CD4-positive, alpha-beta T cell (primary cell): ENCODE measurements at regions not wholly inside any gene's neighbourhood (a gene's known extent, or its start where the extent isn't known, plus 50 kb on each side); places are given as distances from the start of the nearest gene placed in this dataset.

Experiments used
- ATAC-seq: fragments of 200-7000 bp; cut with Tn5 transposase; one replicate; pipeline ENCODE4 v1.10.0; 2022; ENCODE audit warnings: mild to moderate bottlenecking; ENCODE audit not compliant: poor library complexity
- CTCF ChIA-PET: fragments of 350-600 bp; sonication (Branson Sonifier 250); formaldehyde crosslinking; loops from one replicate; lab custom pipeline; 2021; ENCODE audit warnings: antibody characterized with exemption, inconsistent platforms; lab: Charles Lee
- POLR2A ChIA-PET: fragments of 350-600 bp; sonication (Branson Sonifier 250); formaldehyde crosslinking; loops from one replicate; lab custom pipeline; 2021; ENCODE audit warnings: antibody characterized with exemption, inconsistent platforms; lab: Charles Lee
- DNase-seq, 14 experiments: peaks; one replicate each; pipeline ENCODE4 v3.0.0-alpha.2; 2013 to 2020; ENCODE audit warnings: mixed read lengths in 2 of 14
- H3K27ac ChIP-seq, 2 donors: one replicate each; pipeline versions ENCODE4 v1.5.1 to v1.7.0; 2013; ENCODE audit warnings: low read length in 2 of 2, low read depth in 1 of 2, mild to moderate bottlenecking in 1 of 2
- H3K27me3 ChIP-seq, 2 experiments: 1 replicate in 1 of 2; 2 replicates in 1 of 2; pipeline versions ENCODE4 v1.6.1 to v1.7.0; 2013; ENCODE audit warnings: low read length in 2 of 2, control low read depth in 1 of 2, mild to moderate bottlenecking in 1 of 2, moderate library complexity in 1 of 2; ENCODE audit not compliant: insufficient read depth in 2 of 2, control insufficient read depth in 1 of 2
- H3K36me3 ChIP-seq: one replicate; pipeline ENCODE4 v1.6.1; 2013; ENCODE audit warnings: low read length, control low read depth; ENCODE audit not compliant: insufficient read depth
- H3K4me1 ChIP-seq: one replicate; pipeline ENCODE4 v1.6.1; 2013; ENCODE audit warnings: low read length, control low read depth; ENCODE audit not compliant: insufficient read depth
- H3K4me3 ChIP-seq: one replicate; pipeline ENCODE4 v1.5.1; 2013; ENCODE audit warnings: mild to moderate bottlenecking, low read length, moderate library complexity
- H3K9me3 ChIP-seq, 2 experiments: 1 replicate in 1 of 2; 2 replicates in 1 of 2; pipeline versions ENCODE4 v1.6.1 to v1.7.0; 2013; ENCODE audit warnings: low read length in 2 of 2, mild to moderate bottlenecking in 2 of 2, control low read depth in 1 of 2, moderate library complexity in 1 of 2; ENCODE audit not compliant: control insufficient read depth in 1 of 2, insufficient read depth in 1 of 2
- H3K27ac Mint-ChIP-seq: one replicate; pipeline ENCODE4 v1.8.0; 2020; ENCODE audit warnings: mixed read lengths
- H3K27me3 Mint-ChIP-seq: one replicate; pipeline ENCODE4 v1.8.0; 2021; ENCODE audit warnings: mixed read lengths
- H3K36me3 Mint-ChIP-seq: one replicate; pipeline ENCODE4 v1.8.0; 2021; ENCODE audit warnings: low read depth, mixed read lengths
- H3K4me1 Mint-ChIP-seq: one replicate; pipeline ENCODE4 v1.8.0; 2021; ENCODE audit warnings: low read depth, mixed read lengths
- H3K4me3 Mint-ChIP-seq: one replicate; pipeline ENCODE4 v1.8.0; 2020; ENCODE audit warnings: mild to moderate bottlenecking, mixed read lengths
- H3K9me3 Mint-ChIP-seq: one replicate; pipeline ENCODE4 v1.8.0; 2020; ENCODE audit warnings: mixed read lengths
- intact Hi-C, 2 experiments: fragments of 100-400 bp; cut with DNase I in 1 of 2; cut with micrococcal nuclease in 1 of 2; formaldehyde crosslinking; loops; one replicate each; pipeline versions ENCODE4 v1.15.1 to v1.9.0; 2023 to 2025; cut with DNase I, micrococcal nuclease
- TF ChIP-seq, protein P1 (sequence below): fragments of 200-600 bp; IDR thresholded peaks from one replicate; pipeline ENCODE4 v1.8.0; 2022; ENCODE audit warnings: antibody characterized with exemption, mild to moderate bottlenecking

DNA sequence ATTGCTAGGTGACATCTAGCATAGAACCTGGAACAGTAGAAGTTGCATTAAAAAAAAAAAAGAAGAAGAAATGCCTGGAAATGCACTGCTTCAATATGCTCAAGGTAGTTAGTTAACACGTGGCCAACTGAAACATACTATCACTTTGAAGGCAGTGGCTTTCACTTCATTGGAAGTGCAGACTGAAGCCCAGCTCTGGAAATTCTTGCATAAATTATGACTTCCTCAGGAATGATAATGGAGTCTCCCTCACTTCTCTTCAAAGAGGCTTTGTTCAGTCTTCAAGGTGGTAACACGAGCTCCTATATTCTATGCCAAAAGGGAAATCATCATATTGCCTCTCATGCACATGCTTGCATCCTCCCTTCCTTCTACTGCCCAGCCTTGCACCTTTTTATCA, 715.9 kb upstream of the API5 start:
- Histone ChIP-seq H3K36me3 (no peaks in the 10 kb centered on the region), H3K9me3 (no peaks in the 10 kb centered on the region), H3K27me3 (no peaks in the 10 kb centered on the region), H3K4me3 (no peak overlapping the region), H3K27ac (no peak overlapping the region), H3K4me1 (no peaks in the 10 kb centered on the region)
- Mint-ChIP-seq H3K27me3 (no peaks in the 10 kb centered on the region), H3K9me3 (no peaks in the 10 kb centered on the region), H3K27ac (no peak overlapping the region), H3K36me3 (no peaks in the 10 kb centered on the region), H3K4me3 (no peak overlapping the region), H3K4me1 (no peaks in the 10 kb centered on the region)
- TF ChIP-seq, protein P1, sequence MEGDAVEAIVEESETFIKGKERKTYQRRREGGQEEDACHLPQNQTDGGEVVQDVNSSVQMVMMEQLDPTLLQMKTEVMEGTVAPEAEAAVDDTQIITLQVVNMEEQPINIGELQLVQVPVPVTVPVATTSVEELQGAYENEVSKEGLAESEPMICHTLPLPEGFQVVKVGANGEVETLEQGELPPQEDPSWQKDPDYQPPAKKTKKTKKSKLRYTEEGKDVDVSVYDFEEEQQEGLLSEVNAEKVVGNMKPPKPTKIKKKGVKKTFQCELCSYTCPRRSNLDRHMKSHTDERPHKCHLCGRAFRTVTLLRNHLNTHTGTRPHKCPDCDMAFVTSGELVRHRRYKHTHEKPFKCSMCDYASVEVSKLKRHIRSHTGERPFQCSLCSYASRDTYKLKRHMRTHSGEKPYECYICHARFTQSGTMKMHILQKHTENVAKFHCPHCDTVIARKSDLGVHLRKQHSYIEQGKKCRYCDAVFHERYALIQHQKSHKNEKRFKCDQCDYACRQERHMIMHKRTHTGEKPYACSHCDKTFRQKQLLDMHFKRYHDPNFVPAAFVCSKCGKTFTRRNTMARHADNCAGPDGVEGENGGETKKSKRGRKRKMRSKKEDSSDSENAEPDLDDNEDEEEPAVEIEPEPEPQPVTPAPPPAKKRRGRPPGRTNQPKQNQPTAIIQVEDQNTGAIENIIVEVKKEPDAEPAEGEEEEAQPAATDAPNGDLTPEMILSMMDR = no peak
- DNase-seq (no peak), ATAC-seq (no peak)
- ChIA-PET CTCF (no interaction called here), POLR2A (interaction anchor here (0.6 kb wide), 1 partner anchor 1343 kb away, joined by 3 read pairs; no protein-coding TSS in a partner anchor)
- intact Hi-C loops = no loop called here

DNA sequence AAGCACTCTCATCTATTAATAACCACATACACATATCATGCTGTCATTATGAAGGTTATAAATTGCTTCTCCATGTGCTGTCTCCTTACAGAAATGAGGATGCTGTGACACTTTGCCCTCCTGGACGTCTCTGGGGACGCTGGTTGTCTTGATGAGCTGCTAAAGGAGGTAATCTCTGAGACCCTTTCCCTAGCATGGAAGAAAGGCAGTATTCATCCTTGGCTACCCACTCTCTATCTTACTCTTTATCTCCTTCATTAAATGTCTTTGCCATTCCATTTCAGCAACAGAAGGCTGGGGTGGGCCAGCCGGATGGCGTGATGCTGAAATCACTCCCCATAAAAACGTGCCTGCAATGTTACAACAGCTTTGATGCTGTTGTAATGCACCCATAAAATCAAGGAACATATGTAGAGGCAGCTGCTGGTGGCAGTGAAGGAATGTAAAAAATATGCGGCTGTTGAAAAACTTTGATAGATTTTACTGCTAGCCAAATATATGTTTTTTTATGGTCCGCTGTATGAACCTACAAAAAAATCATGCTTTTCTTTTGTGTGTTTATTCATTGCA, 715.1 kb upstream of the API5 start:
- POLR2A ChIA-PET = no interaction called here
- no peak for DNase-seq
- no peaks in the 10 kb centered on the region for H3K9me3 ChIP-seq
- no peak overlapping the region for H3K4me3 Mint-ChIP-seq
- H3K4me1 ChIP-seq = no peaks in the 10 kb centered on the region
- H3K27ac ChIP-seq = no peak overlapping the region
- H3K27ac Mint-ChIP-seq = no peak overlapping the region
- no peaks in the 10 kb centered on the region for H3K36me3 ChIP-seq
- H3K36me3 Mint-ChIP-seq = no peaks in the 10 kb centered on the region
- ATAC-seq = no peak
- TF ChIP-seq, protein P1 = no peak
- H3K27me3 ChIP-seq = no peaks in the 10 kb centered on the region
- no peak overlapping the region for H3K4me3 ChIP-seq
- no peaks in the 10 kb centered on the region for H3K27me3 Mint-ChIP-seq
- no peaks in the 10 kb centered on the region for H3K9me3 Mint-ChIP-seq
- intact Hi-C loops = no loop called here
- CTCF ChIA-PET = no interaction called here
- H3K4me1 Mint-ChIP-seq = no peaks in the 10 kb centered on the region

DNA sequence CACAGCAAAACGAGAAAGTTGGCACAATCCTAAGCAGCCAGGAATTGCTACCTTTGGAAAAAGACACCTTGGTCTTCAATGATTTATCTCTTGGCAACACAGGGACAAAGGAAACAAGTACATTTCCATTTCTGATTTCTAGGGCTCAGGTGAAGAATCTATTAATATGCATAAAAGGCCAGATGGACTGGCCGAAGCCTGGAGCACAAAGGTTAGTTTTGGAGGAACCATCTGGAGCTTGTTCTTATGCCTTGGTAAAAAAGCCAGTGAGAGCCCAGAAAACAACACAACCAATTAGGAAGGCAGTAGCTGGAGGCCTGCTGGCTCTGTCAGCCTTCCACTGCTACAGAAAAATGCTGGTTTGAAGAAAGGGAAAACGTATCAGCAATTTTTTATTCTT, 713.5 kb upstream of the API5 start:
- Histone ChIP-seq H3K9me3 (no peaks in the 10 kb centered on the region), H3K27ac (no peak overlapping the region), H3K4me3 (no peak overlapping the region), H3K36me3 (no peaks in the 10 kb centered on the region), H3K27me3 (no peaks in the 10 kb centered on the region), H3K4me1 (no peaks in the 10 kb centered on the region)
- TF ChIP-seq, protein P1 = no peak
- ChIA-PET CTCF (no interaction called here), POLR2A (no interaction called here)
- intact Hi-C loops = no loop called here
- no peak overlapping the region for H3K4me3 Mint-ChIP-seq
- H3K27me3 Mint-ChIP-seq = no peaks in the 10 kb centered on the region
- H3K27ac Mint-ChIP-seq = no peak overlapping the region
- DNase-seq (no peak), ATAC-seq (no peak)
- no peaks in the 10 kb centered on the region for H3K36me3 Mint-ChIP-seq
- H3K4me1 Mint-ChIP-seq = no peaks in the 10 kb centered on the region
- peaks cover 2% of the 10 kb centered on the region for H3K9me3 Mint-ChIP-seq
